Activated naive CD8-positive, alpha-beta T cell (primary cell): ENCODE measurements at regions not wholly inside any gene's neighbourhood (a gene's known extent, or its start where the extent isn't known, plus 50 kb on each side); places are given as distances from the start of the nearest gene placed in this dataset.

ENCODE experiments used
- H3K27ac Mint-ChIP-seq: one replicate; pipeline ENCODE4 v1.8.0; 2021; ENCODE audit warnings: mixed read lengths
- H3K27me3 Mint-ChIP-seq: one replicate; pipeline ENCODE4 v1.8.0; 2021; ENCODE audit warnings: mixed read lengths
- H3K36me3 Mint-ChIP-seq: one replicate; pipeline ENCODE4 v1.8.0; 2021; ENCODE audit warnings: mixed read lengths
- H3K4me1 Mint-ChIP-seq: one replicate; pipeline ENCODE4 v1.8.0; 2021; ENCODE audit warnings: low read depth, mixed read lengths
- H3K4me3 Mint-ChIP-seq: one replicate; pipeline ENCODE4 v1.8.0; 2021; ENCODE audit warnings: mild to moderate bottlenecking, mixed read lengths
- H3K9me3 Mint-ChIP-seq: one replicate; pipeline ENCODE4 v1.8.0; 2021; ENCODE audit warnings: low read depth, mixed read lengths

- Mint-ChIP-seq H3K27ac (no peak overlapping the region), H3K27me3 (peaks cover 12% of the 10 kb centered on the region), H3K4me3 (no peak overlapping the region), H3K36me3 (no peaks in the 10 kb centered on the region), H3K9me3 (no peaks in the 10 kb centered on the region), H3K4me1 (no peaks in the 10 kb centered on the region)
Observed at GRCh38 chr17:36791150-36791941, 145.9 kb upstream of the LHX1 start.

- Mint-ChIP-seq H3K27ac (no peak overlapping the region), H3K36me3 (no peaks in the 10 kb centered on the region), H3K4me3 (no peak overlapping the region), H3K4me1 (no peaks in the 10 kb centered on the region), H3K9me3 (no peaks in the 10 kb centered on the region), H3K27me3 (peaks cover 10% of the 10 kb centered on the region)
Observed at GRCh38 chr17:36791942-36792475, 145.3 kb upstream of the LHX1 start.

- H3K4me3 Mint-ChIP-seq: no peak overlapping the region
- no peaks in the 10 kb centered on the region for H3K36me3 Mint-ChIP-seq
- no peak overlapping the region for H3K27ac Mint-ChIP-seq
- peaks cover 2% of the 10 kb centered on the region for H3K9me3 Mint-ChIP-seq
- no peaks in the 10 kb centered on the region for H3K4me1 Mint-ChIP-seq
- peaks cover 10% of the 10 kb centered on the region for H3K27me3 Mint-ChIP-seq
Observed at GRCh38 chr17:36792849-36793248, 144.4 kb upstream of the LHX1 start.

GRCh38 chr17:36793976-36794375 is 143.3 kb upstream of the LHX1 start:
- Mint-ChIP-seq H3K36me3 (no peaks in the 10 kb centered on the region), H3K4me3 (no peak overlapping the region), H3K9me3 (peaks cover 5% of the 10 kb centered on the region), H3K27ac (no peak overlapping the region), H3K4me1 (no peaks in the 10 kb centered on the region), H3K27me3 (peaks cover 8% of the 10 kb centered on the region)

GRCh38 chr17:36807496-36808179 is 129.6 kb upstream of the LHX1 start:
- Mint-ChIP-seq H3K9me3 (no peaks in the 10 kb centered on the region), H3K36me3 (no peaks in the 10 kb centered on the region), H3K27ac (no peak overlapping the region), H3K4me1 (no peaks in the 10 kb centered on the region), H3K4me3 (no peak overlapping the region), H3K27me3 (peaks cover 28% of the 10 kb centered on the region)

GRCh38 chr17:36808180-36808661 is 129.1 kb upstream of the LHX1 start:
- no peaks in the 10 kb centered on the region for H3K9me3 Mint-ChIP-seq
- no peak overlapping the region for H3K4me3 Mint-ChIP-seq
- peaks cover 30% of the 10 kb centered on the region for H3K27me3 Mint-ChIP-seq
- no peak overlapping the region for H3K27ac Mint-ChIP-seq
- no peaks in the 10 kb centered on the region for H3K4me1 Mint-ChIP-seq
- H3K36me3 Mint-ChIP-seq: no peaks in the 10 kb centered on the region

GRCh38 chr17:36812762-36813161 is 124.5 kb upstream of the LHX1 start:
- H3K4me3 Mint-ChIP-seq: no peak overlapping the region
- no peak overlapping the region for H3K27ac Mint-ChIP-seq
- no peaks in the 10 kb centered on the region for H3K4me1 Mint-ChIP-seq
- H3K27me3 Mint-ChIP-seq: peaks cover 38% of the 10 kb centered on the region
- H3K36me3 Mint-ChIP-seq: no peaks in the 10 kb centered on the region
- H3K9me3 Mint-ChIP-seq: no peaks in the 10 kb centered on the region

GRCh38 chr17:36813357-36813756 is 123.9 kb upstream of the LHX1 start:
- Mint-ChIP-seq H3K36me3 (no peaks in the 10 kb centered on the region), H3K27ac (no peak overlapping the region), H3K4me3 (no peak overlapping the region), H3K4me1 (no peaks in the 10 kb centered on the region), H3K27me3 (peaks cover 38% of the 10 kb centered on the region), H3K9me3 (no peaks in the 10 kb centered on the region)

- Mint-ChIP-seq H3K4me1 (no peaks in the 10 kb centered on the region), H3K36me3 (no peaks in the 10 kb centered on the region), H3K27ac (no peak overlapping the region), H3K4me3 (no peak overlapping the region), H3K9me3 (no peaks in the 10 kb centered on the region), H3K27me3 (peaks cover 42% of the 10 kb centered on the region)
Observed at GRCh38 chr17:36813957-36814563, 123.2 kb upstream of the LHX1 start.

- H3K36me3 Mint-ChIP-seq: no peaks in the 10 kb centered on the region
- H3K27me3 Mint-ChIP-seq: peaks cover 39% of the 10 kb centered on the region
- H3K9me3 Mint-ChIP-seq: no peaks in the 10 kb centered on the region
- no peaks in the 10 kb centered on the region for H3K4me1 Mint-ChIP-seq
- H3K27ac Mint-ChIP-seq: no peak overlapping the region
- H3K4me3 Mint-ChIP-seq: no peak overlapping the region
Observed at GRCh38 chr17:36814958-36815357, 122.3 kb upstream of the LHX1 start.

GRCh38 chr17:36816214-36816906 is 120.9 kb upstream of the LHX1 start:
- no peaks in the 10 kb centered on the region for H3K4me1 Mint-ChIP-seq
- no peak overlapping the region for H3K27ac Mint-ChIP-seq
- peaks cover 34% of the 10 kb centered on the region for H3K27me3 Mint-ChIP-seq
- H3K36me3 Mint-ChIP-seq: no peaks in the 10 kb centered on the region
- H3K9me3 Mint-ChIP-seq: no peaks in the 10 kb centered on the region
- H3K4me3 Mint-ChIP-seq: no peak overlapping the region

GRCh38 chr17:36816907-36817288 is 120.4 kb upstream of the LHX1 start:
- no peak overlapping the region for H3K4me3 Mint-ChIP-seq
- peaks cover 34% of the 10 kb centered on the region for H3K27me3 Mint-ChIP-seq
- H3K36me3 Mint-ChIP-seq: no peaks in the 10 kb centered on the region
- no peaks in the 10 kb centered on the region for H3K4me1 Mint-ChIP-seq
- no peak overlapping the region for H3K27ac Mint-ChIP-seq
- no peaks in the 10 kb centered on the region for H3K9me3 Mint-ChIP-seq

- no peak overlapping the region for H3K27ac Mint-ChIP-seq
- no peaks in the 10 kb centered on the region for H3K36me3 Mint-ChIP-seq
- H3K4me1 Mint-ChIP-seq: no peaks in the 10 kb centered on the region
- H3K27me3 Mint-ChIP-seq: peaks cover 28% of the 10 kb centered on the region
- H3K9me3 Mint-ChIP-seq: no peaks in the 10 kb centered on the region
- H3K4me3 Mint-ChIP-seq: no peak overlapping the region
Observed at GRCh38 chr17:36817483-36818048, 119.7 kb upstream of the LHX1 start.

GRCh38 chr17:36818134-36818825 is 119.0 kb upstream of the LHX1 start:
- H3K27ac Mint-ChIP-seq: no peak overlapping the region
- no peaks in the 10 kb centered on the region for H3K36me3 Mint-ChIP-seq
- H3K4me3 Mint-ChIP-seq: no peak overlapping the region
- H3K9me3 Mint-ChIP-seq: no peaks in the 10 kb centered on the region
- no peaks in the 10 kb centered on the region for H3K4me1 Mint-ChIP-seq
- peaks cover 26% of the 10 kb centered on the region for H3K27me3 Mint-ChIP-seq
